ENCODE measurements at regions not wholly inside any gene's neighbourhood (a gene's known extent, or its start where the extent isn't known, plus 50 kb on each side); places are given as distances from the start of the nearest gene placed in this dataset.

DNA sequence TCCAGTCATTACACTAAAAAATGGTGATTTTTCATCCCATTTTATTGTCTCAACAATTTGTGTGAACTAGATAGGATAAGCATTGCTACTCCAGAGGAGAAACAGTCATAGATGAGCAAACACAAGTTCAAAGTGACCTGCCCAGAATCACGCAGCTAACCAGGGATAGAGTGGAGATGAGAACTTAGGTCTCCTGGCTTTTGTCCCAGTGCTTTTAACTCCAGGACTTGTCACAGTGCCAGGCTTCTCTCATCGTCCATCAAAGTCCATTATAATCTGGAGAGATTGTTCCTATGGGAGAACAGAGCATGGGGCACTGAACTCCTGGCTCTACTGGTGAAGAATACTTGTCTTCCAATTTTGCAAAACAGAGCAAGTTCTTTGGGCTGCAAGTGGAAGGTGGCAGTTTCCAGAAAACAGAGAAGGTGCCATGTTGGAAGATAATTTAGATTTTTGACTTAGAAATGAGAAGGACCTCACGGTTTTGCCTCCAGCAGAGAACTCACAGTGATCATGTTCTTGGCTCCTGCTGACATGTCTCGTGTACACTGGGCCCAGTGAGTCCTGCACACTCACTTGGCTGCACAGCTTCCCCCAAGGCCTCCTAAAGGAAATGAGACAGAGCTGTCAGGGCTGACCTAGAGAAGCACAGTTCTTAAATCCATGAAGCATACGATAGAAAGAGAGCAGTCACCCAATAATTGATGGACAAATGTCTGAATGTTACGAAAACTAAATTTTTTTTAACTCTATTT is 322.9 kb upstream of the NRP1 start (continued):
- TF ChIP-seq TAF1 (IDR thresholded peaks at IDR 0.05; ENCODE audit: low read depth, low read length): no peak
- TF ChIP-seq KDM4A (IDR thresholded peaks at IDR 0.05; ENCODE audit: low read depth, low read length, severe bottlenecking): no peak
- TF ChIP-seq RNF2 (IDR thresholded peaks at IDR 0.05; ENCODE audit: borderline replicate concordance, low read depth, low read length, missing control alignments, poor library complexity, severe bottlenecking): no peak

Measured in H1 (cell line).